GM18498 (cell line): ENCODE measurements at regions not wholly inside any gene's neighbourhood (a gene's known extent, or its start where the extent isn't known, plus 50 kb on each side); places are given as distances from the start of the nearest gene placed in this dataset.
"Not testable (repeated sequence)": the region's sequence is repeated elsewhere in the genome, so short reads cannot be mapped to it uniquely, and the experiment has no call there.

Experiments
- ATAC-seq: cut with Tn5 transposase; IDR thresholded peaks from one replicate; pipeline ENCODE4 v1.9.1; 2021; ENCODE audit warnings: mild to moderate bottlenecking, moderate library complexity; ENCODE audit not compliant: unreplicated experiment

DNA sequence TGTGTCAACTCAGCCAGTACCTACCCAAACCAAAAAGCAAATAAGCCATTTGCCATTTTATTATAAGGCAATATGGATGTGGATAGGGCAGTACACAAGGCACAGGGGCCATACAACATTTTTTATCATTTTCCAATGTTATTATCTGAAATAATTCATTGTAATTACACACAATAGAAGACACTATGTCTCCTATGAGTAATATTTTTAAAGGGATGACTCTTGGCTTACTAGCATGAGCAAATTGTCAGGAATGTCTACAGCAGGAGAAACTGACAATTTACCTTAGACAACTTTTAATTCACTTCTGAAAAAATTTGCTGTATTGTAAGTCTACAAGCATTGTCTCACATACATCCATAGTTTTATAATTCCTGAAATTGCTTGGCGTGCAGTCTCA is 1193.9 kb upstream of the CELF4 start:
- no peak for ATAC-seq

- ATAC-seq, result no peak
Measured at GRCh38 chr18:38756436-38756835, 1190.8 kb upstream of the CELF4 start.

DNA sequence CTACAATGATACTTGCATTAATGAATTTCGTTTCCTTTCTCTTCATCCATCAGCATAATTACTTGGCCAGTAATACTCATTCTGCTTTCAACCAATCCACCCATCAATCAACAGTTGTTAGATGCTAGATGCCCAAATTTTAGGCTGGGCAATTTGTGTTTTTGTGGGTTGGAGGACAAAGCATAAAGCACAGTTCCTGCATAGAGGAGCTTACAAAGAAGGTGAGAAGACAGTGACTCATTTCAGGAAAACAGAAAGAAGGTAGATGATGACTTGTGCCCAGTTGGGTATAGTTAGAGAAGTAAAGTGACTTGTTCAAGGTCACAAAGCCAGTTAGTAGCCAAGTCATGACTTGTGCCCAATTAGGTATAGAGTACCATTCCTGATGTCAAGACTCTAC is 1186.8 kb upstream of the CELF4 start:
- no peak for ATAC-seq

- ATAC-seq, result no peak
Measured at GRCh38 chr18:38751898-38752297, 1186.3 kb upstream of the CELF4 start.

GRCh38 chr18:38751211-38751610 is 1185.6 kb upstream of the CELF4 start:
- no peak for ATAC-seq

GRCh38 chr18:38750751-38751150 is 1185.2 kb upstream of the CELF4 start:
- no peak for ATAC-seq

DNA sequence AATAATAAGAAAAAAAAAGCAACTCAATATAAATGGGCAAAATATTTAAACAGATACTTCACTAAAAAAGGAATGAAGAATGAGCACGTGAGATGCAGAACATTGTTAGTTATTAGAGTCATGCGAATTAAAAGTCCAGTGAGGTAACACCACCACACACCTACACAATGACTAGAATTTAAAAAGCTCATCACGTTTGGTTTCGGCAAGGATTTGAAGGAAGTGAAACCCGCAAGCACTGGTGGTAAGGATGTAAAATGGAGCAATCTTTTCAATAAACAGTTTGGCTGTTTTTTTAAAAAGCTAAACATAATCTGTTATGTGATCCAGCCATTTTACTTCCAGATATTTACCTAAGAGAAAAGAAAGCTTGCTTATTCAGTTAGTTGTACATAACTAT is 1181.6 kb upstream of the CELF4 start:
- no peak for ATAC-seq

GRCh38 chr18:38720181-38720580 is 1154.6 kb upstream of the CELF4 start:
- ATAC-seq, result not testable (repeated sequence)

DNA sequence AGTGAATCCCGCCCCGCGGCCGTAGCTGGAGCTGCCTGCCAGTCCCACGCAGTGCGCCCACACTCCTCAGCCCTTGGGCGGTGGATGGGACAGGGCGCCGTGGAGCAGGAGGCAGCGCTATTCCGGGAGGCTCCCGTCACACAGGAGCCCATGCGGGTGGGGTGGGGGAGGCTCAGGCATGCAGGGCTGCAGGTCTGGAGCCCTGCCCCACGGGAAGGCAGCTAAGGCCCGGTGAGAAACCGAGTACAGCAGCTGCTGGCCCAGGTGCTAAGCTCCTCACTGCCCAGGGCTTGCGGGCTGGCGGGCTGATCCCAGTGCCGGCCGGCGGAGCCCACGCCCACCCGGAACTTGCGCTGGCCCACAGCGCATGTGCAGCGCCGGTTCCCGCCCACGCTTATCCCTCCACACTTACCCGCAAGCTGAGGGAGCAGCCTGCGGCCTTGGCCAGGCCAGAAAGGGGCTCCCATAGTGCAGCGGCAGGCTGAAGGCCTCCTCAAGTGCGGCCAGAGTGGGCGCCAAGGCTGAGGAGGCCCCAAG is 1152.8 kb upstream of the CELF4 start:
- ATAC-seq, result no peak

DNA sequence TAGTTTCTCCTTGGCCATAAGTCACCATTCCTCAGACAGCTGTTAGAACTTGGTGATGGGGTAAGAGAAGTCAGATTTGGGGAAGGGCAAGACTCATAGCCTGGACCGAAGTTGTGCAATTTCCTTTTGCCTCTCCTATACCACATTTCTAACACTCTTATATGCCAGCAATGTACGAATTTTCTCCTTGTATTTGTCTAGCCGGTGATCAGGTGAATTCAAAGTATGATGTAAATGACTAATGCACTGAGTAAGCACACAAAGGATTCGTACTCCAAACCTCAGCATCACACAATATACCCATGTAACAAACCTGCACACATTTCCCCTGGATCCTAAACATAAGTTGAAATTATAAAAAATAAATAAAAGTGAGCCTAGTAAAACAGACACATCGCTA is 1143.5 kb upstream of the CELF4 start:
- ATAC-seq, result no peak

- no peak for ATAC-seq
Measured at GRCh38 chr18:38706373-38706772, 1140.8 kb upstream of the CELF4 start.

GRCh38 chr18:38698088-38698487 is 1132.5 kb upstream of the CELF4 start:
- ATAC-seq, result no peak

GRCh38 chr18:38695559-38696280 is 1130.1 kb upstream of the CELF4 start:
- ATAC-seq, result no peak

GRCh38 chr18:38693104-38693503 is 1127.5 kb upstream of the CELF4 start:
- ATAC-seq, result no peak

GRCh38 chr18:38690626-38691025 is 1125.0 kb upstream of the CELF4 start:
- no peak for ATAC-seq

- ATAC-seq, result no peak
Measured at GRCh38 chr18:38688416-38688815, 1122.8 kb upstream of the CELF4 start.

DNA sequence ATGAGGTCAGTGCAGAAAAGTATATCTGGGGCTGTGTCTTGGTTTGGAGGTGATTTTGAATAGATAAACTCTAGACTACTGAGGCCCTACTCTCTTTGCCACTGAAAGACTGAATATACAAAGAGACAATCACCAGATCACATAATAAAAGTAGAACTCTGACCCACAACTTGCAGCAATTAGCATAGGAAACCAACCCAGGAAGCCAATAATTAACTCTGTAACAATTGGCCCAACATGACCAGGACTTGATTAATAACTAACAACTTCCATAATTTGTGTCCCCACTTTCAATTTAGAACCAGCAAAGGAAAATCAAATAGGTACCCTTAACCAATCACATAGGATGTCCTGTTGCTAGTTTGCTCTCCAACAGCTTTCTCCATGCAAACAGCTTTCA is 1104.9 kb upstream of the CELF4 start:
- no peak for ATAC-seq

- no peak for ATAC-seq
Measured at GRCh38 chr18:38664929-38665328, 1099.3 kb upstream of the CELF4 start.

DNA sequence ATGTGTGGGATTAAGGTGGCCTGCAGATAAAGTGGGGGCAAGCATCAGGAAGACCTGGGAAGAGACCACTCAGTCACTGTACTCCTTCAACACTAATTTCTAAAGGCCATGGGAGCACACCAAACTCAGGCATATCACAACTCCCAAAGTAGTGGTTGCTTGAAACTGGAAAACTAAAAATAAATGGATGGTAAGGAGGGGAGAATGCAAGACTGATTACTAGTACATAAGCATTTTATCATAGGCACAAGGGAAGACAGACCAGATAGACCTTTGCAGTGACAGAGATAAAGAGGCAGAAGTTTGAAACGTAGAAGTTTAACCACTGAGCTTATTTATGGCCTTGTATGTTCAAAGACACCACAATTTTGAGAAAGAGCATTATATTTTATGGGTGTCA is 1098.1 kb upstream of the CELF4 start:
- no peak for ATAC-seq

GRCh38 chr18:38663270-38663669 is 1097.7 kb upstream of the CELF4 start:
- no peak for ATAC-seq

GRCh38 chr18:38654946-38655345 is 1089.3 kb upstream of the CELF4 start:
- ATAC-seq, result no peak

DNA sequence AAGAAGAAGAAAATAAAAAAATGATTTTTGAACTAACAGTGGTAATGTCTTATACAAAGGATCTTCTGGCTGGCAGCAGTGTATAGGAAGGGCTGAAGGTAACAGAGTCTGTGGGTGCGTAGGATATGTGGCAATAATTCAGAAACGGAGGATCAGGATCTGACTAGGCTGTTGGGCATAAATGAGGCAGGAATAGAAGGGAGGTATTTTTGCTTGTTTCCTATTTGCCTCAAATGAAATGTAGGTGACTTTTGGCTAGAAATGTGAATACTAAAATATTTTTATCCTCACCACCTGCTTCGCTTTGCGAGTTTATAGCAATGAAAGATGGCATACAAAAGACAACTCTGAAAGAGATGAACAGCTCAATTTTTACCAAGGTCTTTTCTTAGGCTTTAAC is 1086.1 kb upstream of the CELF4 start:
- ATAC-seq, result no peak

DNA sequence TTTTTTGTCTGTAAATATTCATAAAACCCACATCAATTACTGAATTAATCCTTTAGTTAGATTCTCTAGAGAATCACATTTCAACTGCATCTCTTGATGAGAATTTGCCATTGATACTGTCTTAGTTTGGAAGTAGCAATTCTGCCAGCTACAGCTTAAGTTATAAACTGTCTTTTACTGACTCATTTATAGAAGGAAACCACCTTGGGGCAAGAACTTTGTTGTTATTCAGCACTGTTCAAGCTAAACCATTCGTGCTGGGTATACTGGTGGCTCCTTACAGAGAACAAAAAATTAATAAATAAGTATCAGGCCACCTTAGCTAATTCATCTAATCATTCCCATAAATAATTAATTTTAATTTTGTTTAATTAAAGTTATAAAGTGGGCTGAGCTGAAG is 1082.6 kb upstream of the CELF4 start:
- no peak for ATAC-seq
